ENCODE measurements at regions not wholly inside any gene's neighbourhood (a gene's known extent, or its start where the extent isn't known, plus 50 kb on each side); places are given as distances from the start of the nearest gene placed in this dataset.

- TF ChIP-seq GATA2 (IDR thresholded peaks at IDR 0.05; ENCODE audit: low read depth, low read length), result no peak
- no peak for TF ChIP-seq GATA3 (IDR thresholded peaks at IDR 0.05; ENCODE audit: low read depth, low read length)
Measured at GRCh38 chr11:44468345-44468988, 97.0 kb upstream of the CD82 start.

GRCh38 chr11:44469412-44469811, 96.1 kb upstream of the CD82 start:
- no peak for TF ChIP-seq GATA3 (IDR thresholded peaks at IDR 0.05; ENCODE audit: low read depth, low read length)
- TF ChIP-seq GATA2 (IDR thresholded peaks at IDR 0.05; ENCODE audit: low read depth, low read length), result no peak

GRCh38 chr11:44470854-44471253, 94.6 kb upstream of the CD82 start:
- TF ChIP-seq GATA3 (IDR thresholded peaks at IDR 0.05; ENCODE audit: low read depth, low read length) (no peak), GATA2 (IDR thresholded peaks at IDR 0.05; ENCODE audit: low read depth, low read length) (no peak)

DNA sequence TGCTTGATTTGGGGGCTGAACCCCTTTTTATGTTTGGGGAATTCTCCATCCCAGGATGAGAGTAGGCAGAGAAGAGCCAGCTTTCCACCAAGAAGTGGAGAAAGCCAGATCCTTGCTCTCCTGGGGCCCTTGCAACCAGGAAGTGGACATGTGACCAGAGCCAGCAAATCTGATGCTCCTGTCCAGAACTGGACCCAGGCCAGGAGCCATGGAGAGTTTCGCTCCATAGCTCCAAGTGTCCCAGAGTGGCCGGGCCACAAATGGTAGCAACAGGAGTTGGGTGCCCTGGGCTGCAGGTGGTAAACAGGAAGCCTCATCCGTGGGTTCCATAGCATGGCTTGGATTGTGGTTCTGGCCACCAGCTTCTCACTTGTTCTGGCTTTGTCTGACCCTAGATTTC, 93.9 kb upstream of the CD82 start:
- TF ChIP-seq GATA2 (IDR thresholded peaks at IDR 0.05; ENCODE audit: low read depth, low read length) (no peak), GATA3 (IDR thresholded peaks at IDR 0.05; ENCODE audit: low read depth, low read length) (no peak)

GRCh38 chr11:44472916-44473315, 92.5 kb upstream of the CD82 start:
- TF ChIP-seq GATA3 (IDR thresholded peaks at IDR 0.05; ENCODE audit: low read depth, low read length) (no peak), GATA2 (IDR thresholded peaks at IDR 0.05; ENCODE audit: low read depth, low read length) (no peak)

DNA sequence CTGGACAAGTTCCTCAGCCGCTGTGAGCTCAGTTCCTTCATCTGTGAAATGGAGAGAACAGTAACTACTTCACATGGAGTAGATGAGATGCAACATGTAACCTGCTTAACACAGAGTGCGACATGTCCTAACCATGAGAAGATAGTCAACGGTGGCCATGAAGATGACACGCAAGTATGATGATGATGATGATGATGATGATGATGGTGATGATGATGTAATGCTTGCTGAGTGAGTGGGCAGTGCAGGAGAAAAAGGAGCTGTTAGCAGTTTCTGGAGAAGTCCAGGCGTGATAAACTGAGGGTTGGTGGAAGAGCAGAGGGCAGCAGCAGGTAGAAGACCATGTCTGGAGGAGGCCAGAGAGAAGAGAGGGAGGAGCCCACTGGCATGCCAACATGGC, 90.8 kb upstream of the CD82 start:
- TF ChIP-seq GATA3 (IDR thresholded peaks at IDR 0.05; ENCODE audit: low read depth, low read length) (no peak), GATA2 (IDR thresholded peaks at IDR 0.05; ENCODE audit: low read depth, low read length) (no peak)

- TF ChIP-seq GATA2 (IDR thresholded peaks at IDR 0.05; ENCODE audit: low read depth, low read length) (no peak), GATA3 (IDR thresholded peaks at IDR 0.05; ENCODE audit: low read depth, low read length) (no peak)
Measured at GRCh38 chr11:44475114-44475686, 90.3 kb upstream of the CD82 start.

DNA sequence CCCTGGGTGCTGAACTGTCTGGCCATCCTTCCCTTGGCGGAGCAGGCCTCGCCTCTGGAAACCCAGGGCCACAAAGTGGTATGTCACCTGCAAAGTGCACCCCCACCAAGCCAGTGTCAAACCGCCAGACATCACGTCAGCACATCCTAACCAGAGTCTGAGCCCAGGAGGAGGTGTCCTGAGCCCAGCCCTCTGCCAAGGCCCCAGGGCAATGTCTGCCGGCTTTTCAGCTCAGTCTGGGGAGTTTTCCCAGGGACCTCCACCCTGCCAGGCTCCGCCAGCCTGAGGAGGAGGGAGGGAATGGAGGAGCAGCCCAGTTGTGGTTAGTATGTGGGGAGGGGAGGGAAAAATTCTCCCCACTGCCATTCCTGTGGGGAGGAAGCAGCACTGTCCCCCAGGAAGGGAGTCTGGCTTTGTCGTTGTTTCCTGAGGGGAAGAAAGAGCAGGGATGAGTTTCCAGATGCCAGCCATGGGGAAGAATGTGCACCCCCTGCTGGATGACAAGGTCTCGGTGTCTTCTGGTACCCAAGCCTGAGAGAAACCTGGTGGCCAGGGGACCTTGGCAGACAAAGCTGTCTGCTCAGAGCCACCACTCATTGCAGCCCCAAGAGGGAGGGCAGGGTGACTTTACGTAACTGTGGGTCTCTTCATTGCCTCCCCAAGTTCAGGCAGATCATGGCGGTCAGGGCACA, 81.4 kb upstream of the CD82 start:
- TF ChIP-seq GATA2 (IDR thresholded peaks at IDR 0.05; ENCODE audit: low read depth, low read length) (no peak), GATA3 (IDR thresholded peaks at IDR 0.05; ENCODE audit: low read depth, low read length) (no peak)

- TF ChIP-seq GATA2 (IDR thresholded peaks at IDR 0.05; ENCODE audit: low read depth, low read length) (no peak), GATA3 (IDR thresholded peaks at IDR 0.05; ENCODE audit: low read depth, low read length) (no peak)
Measured at GRCh38 chr11:44488165-44488965, 77.1 kb upstream of the CD82 start.

DNA sequence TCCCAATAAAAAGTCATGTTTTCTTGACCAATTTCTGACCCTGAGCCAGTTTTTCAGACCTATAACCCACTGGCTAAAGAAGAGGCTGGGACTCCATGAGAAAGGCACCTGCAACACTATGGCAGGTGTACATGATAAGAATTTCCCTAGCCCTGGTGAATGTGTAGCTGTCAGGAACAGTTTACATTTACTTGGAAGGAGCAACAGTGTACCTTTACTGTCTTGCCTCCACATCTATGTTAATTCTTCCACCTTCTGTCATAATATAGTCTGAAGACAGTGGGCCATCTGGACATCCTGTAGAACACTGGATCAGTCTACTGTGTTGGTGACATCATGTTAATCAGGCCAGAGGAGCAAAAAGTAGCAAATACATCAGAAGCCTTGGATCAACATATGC, 72.1 kb upstream of the CD82 start:
- TF ChIP-seq GATA3 (IDR thresholded peaks at IDR 0.05; ENCODE audit: low read depth, low read length) (no peak), GATA2 (IDR thresholded peaks at IDR 0.05; ENCODE audit: low read depth, low read length) (no peak)

DNA sequence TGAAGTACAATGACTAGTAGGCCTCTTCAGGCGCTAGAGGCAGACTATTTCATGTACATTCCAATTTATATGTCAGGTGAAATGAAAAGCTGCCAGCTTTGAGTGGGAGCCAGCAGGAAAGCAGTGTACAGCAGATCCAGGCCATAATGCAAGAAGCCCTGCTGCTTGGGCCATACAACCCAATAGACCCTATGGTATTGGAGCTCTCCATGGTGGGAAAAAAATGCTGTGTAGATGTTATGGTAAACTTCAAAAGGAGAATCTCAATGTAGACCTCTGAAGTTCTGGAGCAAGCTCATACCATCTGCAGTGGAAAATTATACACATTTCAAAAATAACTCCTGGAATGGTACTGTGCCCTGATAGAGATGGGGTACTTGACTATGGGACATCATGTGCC, 71.5 kb upstream of the CD82 start:
- TF ChIP-seq GATA3 (IDR thresholded peaks at IDR 0.05; ENCODE audit: low read depth, low read length), result no peak
- TF ChIP-seq GATA2 (IDR thresholded peaks at IDR 0.05; ENCODE audit: low read depth, low read length), result no peak

GRCh38 chr11:44494785-44495184, 70.7 kb upstream of the CD82 start:
- TF ChIP-seq GATA2 (IDR thresholded peaks at IDR 0.05; ENCODE audit: low read depth, low read length) (no peak), GATA3 (IDR thresholded peaks at IDR 0.05; ENCODE audit: low read depth, low read length) (no peak)

DNA sequence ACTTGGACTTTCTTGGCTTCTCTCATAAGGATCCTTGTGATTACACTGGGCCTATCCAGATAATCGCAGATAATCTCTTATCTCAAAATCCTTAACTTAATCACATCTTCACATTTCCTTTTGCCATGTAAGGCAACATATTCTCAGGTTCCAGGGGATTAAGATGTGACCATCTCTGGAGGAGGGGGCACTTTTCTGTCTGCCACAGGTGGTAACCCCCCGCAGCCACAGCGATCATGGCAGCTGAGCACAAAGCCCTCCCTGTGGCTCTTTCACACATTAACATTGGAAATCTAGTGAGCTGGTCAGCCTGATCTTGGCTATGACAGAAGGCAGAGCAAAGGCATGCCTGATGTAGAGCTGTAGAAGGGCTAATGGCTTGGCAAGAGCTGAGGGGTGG, 69.1 kb upstream of the CD82 start:
- no peak for TF ChIP-seq GATA2 (IDR thresholded peaks at IDR 0.05; ENCODE audit: low read depth, low read length)
- no peak for TF ChIP-seq GATA3 (IDR thresholded peaks at IDR 0.05; ENCODE audit: low read depth, low read length)

- TF ChIP-seq GATA2 (IDR thresholded peaks at IDR 0.05; ENCODE audit: low read depth, low read length) (no peak), GATA3 (IDR thresholded peaks at IDR 0.05; ENCODE audit: low read depth, low read length) (no peak)
Measured at GRCh38 chr11:44498089-44498871, 67.2 kb upstream of the CD82 start.

Data from SH-SY5Y (cell line).